HG03432 (cell line): ENCODE measurements at regions not wholly inside any gene's neighbourhood (a gene's known extent, or its start where the extent isn't known, plus 50 kb on each side); places are given as distances from the start of the nearest gene placed in this dataset.
"Not testable (repeated sequence)": the region's sequence is repeated elsewhere in the genome, so short reads cannot be mapped to it uniquely, and the experiment has no call there.

Experiments
- ATAC-seq: cut with Tn5 transposase; IDR thresholded peaks from one replicate; pipeline ENCODE4 v1.9.1; 2021; ENCODE audit warnings: mild to moderate bottlenecking, moderate library complexity; ENCODE audit not compliant: unreplicated experiment

DNA sequence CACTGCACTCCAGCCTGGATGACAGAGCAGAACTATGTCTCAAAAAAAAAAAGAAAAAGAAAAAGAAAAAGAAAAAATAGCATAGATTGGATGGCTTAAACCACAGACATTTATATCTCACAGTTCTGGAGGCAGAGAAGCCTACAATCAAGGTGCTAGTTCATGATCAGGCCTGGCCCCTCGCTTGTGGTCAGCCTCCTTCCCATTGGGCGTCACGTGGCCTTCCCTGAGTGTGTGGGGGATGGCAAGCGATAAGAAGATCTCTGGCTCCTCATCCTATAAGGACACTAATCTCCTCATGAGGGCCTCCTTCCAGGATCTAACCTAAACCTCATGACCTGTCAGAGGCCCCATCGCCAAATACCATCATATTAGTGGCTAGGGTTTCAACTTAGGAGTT lies 320.2 kb upstream of the SPATA31A3 start:
- ATAC-seq = not testable (repeated sequence)

DNA sequence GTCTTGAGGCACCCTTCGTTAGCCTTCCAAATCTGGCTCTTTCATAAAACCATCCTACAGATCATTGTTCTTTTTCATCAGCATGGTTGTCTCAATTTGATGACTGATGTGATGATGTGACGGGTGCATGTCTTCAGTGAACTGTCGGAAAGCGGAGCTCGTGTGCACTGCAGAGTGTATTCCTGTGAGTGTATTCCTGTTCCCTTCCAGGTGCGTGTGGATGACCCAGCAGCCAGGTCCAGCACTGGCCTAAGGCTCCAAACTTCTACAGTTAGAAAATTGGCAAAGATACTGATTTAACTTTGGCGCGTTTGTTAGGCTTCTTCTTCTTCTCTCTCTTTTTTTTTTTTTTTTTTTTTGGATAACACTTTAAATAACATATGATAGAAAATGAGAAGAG lies 314.8 kb upstream of the SPATA31A3 start:
- ATAC-seq = not testable (repeated sequence)

DNA sequence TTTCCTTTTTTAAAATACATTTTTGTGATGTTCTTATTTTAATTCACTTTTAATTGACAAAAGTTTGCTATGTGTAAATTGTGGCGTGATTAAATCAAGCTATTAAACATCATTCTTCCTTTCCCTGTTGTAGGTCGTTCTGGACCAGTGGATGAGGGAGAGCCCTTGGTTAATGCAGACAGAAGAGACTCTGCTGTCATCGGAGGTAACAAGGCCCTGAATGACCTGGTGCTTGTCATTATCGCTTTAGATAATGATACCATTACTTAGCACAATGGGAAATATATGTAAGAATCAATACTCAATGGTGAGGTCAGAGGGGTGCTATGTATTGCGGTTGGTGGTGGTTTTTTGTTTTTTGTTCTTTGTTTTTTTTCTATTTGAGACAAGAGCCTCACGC lies 296.4 kb upstream of the SPATA31A3 start:
- not testable (repeated sequence) for ATAC-seq

- not testable (repeated sequence) for ATAC-seq
These were observed 295.9 kb upstream of the SPATA31A3 start for GRCh38 chr9:67288117-67288735.

GRCh38 chr9:67284299-67284698 lies 291.9 kb upstream of the SPATA31A3 start:
- ATAC-seq = not testable (repeated sequence)

GRCh38 chr9:67281574-67281973 lies 289.2 kb upstream of the SPATA31A3 start:
- not testable (repeated sequence) for ATAC-seq

GRCh38 chr9:67269692-67270091 lies 277.3 kb upstream of the SPATA31A3 start:
- ATAC-seq = not testable (repeated sequence)

DNA sequence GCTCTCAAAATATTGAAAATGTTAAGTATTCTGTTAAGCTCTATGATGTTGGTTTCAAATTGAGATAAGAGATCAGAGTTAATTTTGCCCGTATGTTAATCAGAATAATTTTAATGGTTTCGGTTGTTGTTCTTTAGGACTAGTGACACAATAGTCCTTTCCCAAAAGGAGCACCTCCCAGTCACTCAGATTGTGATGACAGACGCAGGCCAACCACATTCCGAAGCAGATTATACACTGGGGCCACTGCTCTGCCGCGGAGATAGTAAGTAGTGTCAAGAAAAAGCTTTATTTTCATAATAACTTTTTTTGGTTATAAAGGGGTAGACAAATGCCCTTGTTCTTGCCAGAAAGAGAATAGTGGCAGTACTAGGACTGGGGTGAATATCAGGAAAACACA lies 265.5 kb upstream of the SPATA31A3 start:
- not testable (repeated sequence) for ATAC-seq

GRCh38 chr9:67248967-67249366 lies 256.6 kb upstream of the SPATA31A3 start:
- not testable (repeated sequence) for ATAC-seq

- ATAC-seq = not testable (repeated sequence)
These were observed 219.7 kb upstream of the SPATA31A3 start for GRCh38 chr9:67212073-67212472.

DNA sequence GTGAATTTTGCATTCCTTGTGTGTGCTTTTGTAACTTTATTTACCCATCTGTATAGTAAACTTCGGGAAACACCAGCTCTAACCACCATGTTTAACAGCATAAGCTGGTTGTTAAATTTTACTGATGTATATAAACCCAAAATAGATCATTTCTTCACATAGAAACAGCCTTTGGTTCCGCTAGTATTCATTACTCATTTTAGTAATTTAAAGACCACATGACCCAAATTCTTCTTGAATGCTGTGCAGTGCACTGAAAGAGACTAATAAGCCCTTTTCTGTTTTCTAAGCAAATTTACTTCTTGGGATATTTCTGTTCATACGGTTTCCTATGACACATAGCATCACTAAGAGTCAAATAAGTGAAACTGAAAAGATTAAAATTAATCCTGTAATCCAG lies 218.5 kb upstream of the SPATA31A3 start:
- not testable (repeated sequence) for ATAC-seq

GRCh38 chr9:67208831-67209437 lies 216.6 kb upstream of the SPATA31A3 start:
- ATAC-seq = not testable (repeated sequence)

DNA sequence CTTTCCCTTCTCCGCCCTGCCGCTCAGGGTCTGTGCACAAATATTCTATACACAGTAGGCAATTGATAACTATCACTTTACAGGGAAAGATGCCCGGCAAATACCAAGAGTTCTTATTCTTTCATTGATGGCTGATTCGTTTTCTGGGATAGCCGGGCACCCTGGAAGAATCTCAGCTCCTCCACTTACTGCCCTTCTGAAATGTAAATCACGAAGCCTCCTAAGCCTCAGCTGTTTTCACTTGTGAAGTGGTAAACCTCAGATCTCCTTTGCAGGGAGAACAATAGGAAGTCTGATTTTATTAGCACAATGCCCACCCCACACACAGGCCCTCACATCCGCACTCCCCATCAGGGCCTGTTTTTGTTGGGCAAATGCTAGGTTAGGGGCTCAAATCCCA lies 203.8 kb upstream of the SPATA31A3 start:
- ATAC-seq = not testable (repeated sequence)

DNA sequence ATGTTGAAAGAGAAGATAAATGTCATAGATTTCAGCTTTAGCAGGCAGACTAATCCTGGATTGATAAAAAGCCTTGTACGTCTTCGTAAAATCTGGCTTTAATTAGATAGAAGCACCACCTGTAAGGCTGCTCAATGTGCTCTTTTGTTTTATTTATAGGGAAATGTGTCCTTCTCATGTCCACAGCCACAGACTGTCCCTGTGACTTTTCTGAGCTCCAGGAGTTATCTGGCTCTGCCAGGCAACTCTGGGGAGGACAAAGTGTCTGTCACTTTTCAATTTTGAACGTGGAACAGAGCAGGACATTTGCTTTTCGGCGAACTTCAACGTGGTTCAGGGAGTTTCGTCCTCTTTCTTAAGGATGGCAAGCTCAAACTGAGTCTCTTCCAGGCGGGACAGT lies 203.0 kb upstream of the SPATA31A3 start:
- ATAC-seq = not testable (repeated sequence)

GRCh38 chr9:67179185-67179584 lies 186.8 kb upstream of the SPATA31A3 start:
- not testable (repeated sequence) for ATAC-seq

- ATAC-seq = not testable (repeated sequence)
These were observed 182.8 kb upstream of the SPATA31A3 start for GRCh38 chr9:67175167-67175566.

GRCh38 chr9:67171721-67172120 lies 179.4 kb upstream of the SPATA31A3 start:
- ATAC-seq = not testable (repeated sequence)

GRCh38 chr9:67168530-67169157 lies 176.3 kb upstream of the SPATA31A3 start:
- ATAC-seq = not testable (repeated sequence)

GRCh38 chr9:67166335-67166734 lies 174.0 kb upstream of the SPATA31A3 start:
- ATAC-seq = not testable (repeated sequence)

DNA sequence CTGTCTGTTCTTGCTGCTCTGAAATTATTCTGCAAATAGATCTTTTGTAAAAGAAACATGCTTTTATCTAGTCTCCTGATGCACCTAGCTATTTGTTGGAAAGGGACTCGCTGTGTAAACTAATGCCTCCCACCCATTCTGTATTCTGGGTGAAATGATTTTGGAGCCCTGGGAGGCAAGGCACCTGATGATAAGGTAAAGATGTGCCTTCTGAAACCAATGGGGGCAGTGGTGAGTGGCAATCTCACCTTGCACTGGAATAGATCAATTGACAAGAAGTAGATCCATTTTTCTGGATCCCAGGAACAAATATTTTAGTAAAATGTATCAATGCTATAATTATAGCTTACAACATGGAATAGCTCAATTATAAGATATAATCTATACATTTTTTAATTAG lies 170.5 kb upstream of the SPATA31A3 start:
- ATAC-seq = not testable (repeated sequence)

DNA sequence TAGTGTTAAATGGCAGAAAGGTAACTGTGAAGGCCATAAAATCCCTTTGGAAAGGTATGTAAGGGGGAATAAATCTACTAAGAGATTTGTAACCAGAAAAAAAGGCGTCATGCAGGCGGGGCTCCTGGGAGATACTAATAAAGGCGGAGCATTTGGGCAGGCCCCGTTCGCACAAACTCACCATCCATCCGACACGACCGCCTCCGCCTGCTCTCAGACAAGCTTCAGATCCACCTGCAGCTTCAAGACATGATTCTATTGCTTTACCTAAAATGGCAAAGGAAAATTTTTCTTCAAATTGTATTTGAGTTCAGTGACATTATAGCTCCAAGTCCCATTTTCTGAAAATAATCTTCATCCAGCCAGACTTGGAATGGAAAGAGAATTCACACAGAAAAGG lies 162.9 kb upstream of the SPATA31A3 start:
- ATAC-seq = not testable (repeated sequence)

DNA sequence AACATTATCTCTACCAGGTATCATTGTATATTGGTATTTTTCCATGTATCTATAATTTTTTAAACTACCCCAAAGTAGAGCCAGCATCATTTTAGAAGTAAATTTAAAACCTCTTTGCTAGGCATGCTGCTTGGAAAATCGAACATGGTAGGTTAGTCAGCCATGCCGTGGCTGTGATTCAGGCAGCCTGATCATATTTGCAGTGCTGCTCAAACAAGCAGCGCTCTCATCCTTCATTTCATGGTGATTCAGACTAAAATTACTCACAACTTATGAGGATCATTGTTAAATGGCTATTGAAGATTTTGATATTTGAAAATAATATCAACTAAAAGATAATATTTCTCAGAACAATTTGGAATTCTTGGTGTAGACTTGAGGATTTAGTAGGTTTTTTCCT lies 161.2 kb upstream of the SPATA31A3 start:
- not testable (repeated sequence) for ATAC-seq
